Stimulated activated memory B cell treated with anti-CD40 and anti-IgM and Interleukin-4, amounts not matched to agents 10 μg/mL and 1 μg/mL and 100 μg/mL, for 72 hours (primary cell): ENCODE measurements at regions not wholly inside any gene's neighbourhood (a gene's known extent, or its start where the extent isn't known, plus 50 kb on each side); places are given as distances from the start of the nearest gene placed in this dataset.

Experiments
- ATAC-seq: fragments of 150-1000 bp; cut with Tn5 transposase; 2 replicates; pipeline ENCODE4 v1.10.0; 2021
- H3K27ac Mint-ChIP-seq: one replicate; pipeline ENCODE4 v1.8.0; 2022; ENCODE audit warnings: mild to moderate bottlenecking, mixed read lengths
- H3K27me3 Mint-ChIP-seq: one replicate; pipeline ENCODE4 v1.8.0; 2022; ENCODE audit warnings: mixed read lengths
- H3K36me3 Mint-ChIP-seq: one replicate; pipeline ENCODE4 v1.8.0; 2022; ENCODE audit warnings: mixed read lengths
- H3K4me1 Mint-ChIP-seq: one replicate; pipeline ENCODE4 v1.8.0; 2022; ENCODE audit warnings: mixed read lengths
- H3K4me3 Mint-ChIP-seq: one replicate; pipeline ENCODE4 v1.8.0; 2022; ENCODE audit warnings: mild to moderate bottlenecking, moderate library complexity, mixed read lengths
- H3K9me3 Mint-ChIP-seq: one replicate; pipeline ENCODE4 v1.8.0; 2022; ENCODE audit warnings: mixed read lengths

GRCh38 chr22:48959496-48959895, 868.2 kb downstream of the BRD1 start:
- H3K9me3 Mint-ChIP-seq, result peaks cover 22% of the 10 kb centered on the region
- H3K27ac Mint-ChIP-seq, result no peak overlapping the region
- H3K4me1 Mint-ChIP-seq, result no peaks in the 10 kb centered on the region
- peaks cover 39% of the 10 kb centered on the region for H3K27me3 Mint-ChIP-seq
- no peaks in the 10 kb centered on the region for H3K36me3 Mint-ChIP-seq
- H3K4me3 Mint-ChIP-seq, result no peak overlapping the region
- no peak for ATAC-seq

DNA sequence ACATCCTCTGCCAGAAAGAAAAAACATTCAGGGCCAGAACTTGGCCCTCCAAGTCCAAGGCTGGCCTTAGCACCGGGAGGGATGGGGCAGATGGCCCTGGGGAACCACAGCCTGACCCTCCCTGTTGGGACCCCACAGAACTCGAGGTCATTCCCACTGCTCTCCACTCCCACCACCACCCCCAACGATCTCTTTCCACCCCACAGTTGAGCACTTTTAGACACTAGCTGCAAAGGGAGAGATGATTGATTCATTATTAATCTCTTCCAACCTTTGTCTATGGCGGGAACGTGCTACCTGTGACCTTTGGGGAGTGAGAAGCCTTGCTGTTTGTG, 869.7 kb downstream of the BRD1 start:
- H3K4me3 Mint-ChIP-seq, result no peak overlapping the region
- H3K4me1 Mint-ChIP-seq, result no peaks in the 10 kb centered on the region
- peaks cover 32% of the 10 kb centered on the region for H3K27me3 Mint-ChIP-seq
- H3K9me3 Mint-ChIP-seq, result peaks cover 13% of the 10 kb centered on the region
- no peak for ATAC-seq
- no peaks in the 10 kb centered on the region for H3K36me3 Mint-ChIP-seq
- H3K27ac Mint-ChIP-seq, result no peak overlapping the region

DNA sequence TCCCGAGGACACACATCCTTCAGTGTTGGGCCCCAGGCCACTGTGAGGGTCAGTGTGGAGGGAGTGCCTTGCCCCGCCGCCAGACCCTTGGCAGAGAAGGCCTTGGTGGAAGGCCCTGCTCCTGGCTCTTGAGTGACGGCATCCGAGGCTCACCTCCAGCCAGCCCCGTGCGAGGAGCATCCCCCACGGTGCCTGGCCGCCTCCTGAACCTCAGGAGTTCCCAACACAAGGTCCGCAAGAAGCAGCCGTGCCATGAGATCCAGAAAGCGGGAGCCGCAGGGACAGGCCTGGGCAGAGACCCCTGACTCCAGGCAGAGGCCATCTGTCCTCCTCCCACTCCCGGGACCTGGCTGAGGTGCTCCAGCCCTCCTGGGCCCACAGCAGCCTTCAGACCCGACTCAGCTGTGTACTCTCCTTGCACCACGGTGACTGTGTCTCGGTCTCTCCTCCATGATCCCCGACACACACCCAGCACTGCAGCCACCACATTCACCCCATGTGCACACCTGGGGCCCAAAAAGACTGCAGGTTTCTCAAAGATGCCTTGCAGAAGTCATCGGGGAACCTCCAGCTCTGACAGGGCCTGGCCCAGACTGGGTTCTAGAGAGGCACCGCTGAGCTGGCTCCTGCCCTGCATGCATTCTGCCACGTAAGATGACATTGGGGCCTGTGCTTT, 870.2 kb downstream of the BRD1 start:
- Mint-ChIP-seq H3K27me3 (peaks cover 27% of the 10 kb centered on the region), H3K4me3 (no peak overlapping the region), H3K4me1 (no peaks in the 10 kb centered on the region), H3K9me3 (peaks cover 13% of the 10 kb centered on the region), H3K27ac (no peak overlapping the region), H3K36me3 (no peaks in the 10 kb centered on the region)
- ATAC-seq, result no peak

- Mint-ChIP-seq H3K4me1 (no peaks in the 10 kb centered on the region), H3K4me3 (no peak overlapping the region), H3K27ac (no peak overlapping the region), H3K27me3 (peaks cover 29% of the 10 kb centered on the region), H3K36me3 (peaks cover 5% of the 10 kb centered on the region), H3K9me3 (peaks cover 13% of the 10 kb centered on the region)
- no peak for ATAC-seq
Measured at GRCh38 chr22:48955351-48956311, 872.0 kb downstream of the BRD1 start.

- H3K27ac Mint-ChIP-seq, result no peak overlapping the region
- H3K36me3 Mint-ChIP-seq, result peaks cover 5% of the 10 kb centered on the region
- ATAC-seq, result no peak
- peaks cover 13% of the 10 kb centered on the region for H3K9me3 Mint-ChIP-seq
- H3K27me3 Mint-ChIP-seq, result peaks cover 29% of the 10 kb centered on the region
- H3K4me3 Mint-ChIP-seq, result no peak overlapping the region
- H3K4me1 Mint-ChIP-seq, result peaks cover 7% of the 10 kb centered on the region
Measured at GRCh38 chr22:48954781-48955311, 872.8 kb downstream of the BRD1 start.

- peaks cover 13% of the 10 kb centered on the region for H3K9me3 Mint-ChIP-seq
- H3K27me3 Mint-ChIP-seq, result peaks cover 34% of the 10 kb centered on the region
- H3K36me3 Mint-ChIP-seq, result peaks cover 5% of the 10 kb centered on the region
- ATAC-seq, result no peak
- H3K4me3 Mint-ChIP-seq, result no peak overlapping the region
- no peak overlapping the region for H3K27ac Mint-ChIP-seq
- peaks cover 9% of the 10 kb centered on the region for H3K4me1 Mint-ChIP-seq
Measured at GRCh38 chr22:48953830-48954229, 873.8 kb downstream of the BRD1 start.

DNA sequence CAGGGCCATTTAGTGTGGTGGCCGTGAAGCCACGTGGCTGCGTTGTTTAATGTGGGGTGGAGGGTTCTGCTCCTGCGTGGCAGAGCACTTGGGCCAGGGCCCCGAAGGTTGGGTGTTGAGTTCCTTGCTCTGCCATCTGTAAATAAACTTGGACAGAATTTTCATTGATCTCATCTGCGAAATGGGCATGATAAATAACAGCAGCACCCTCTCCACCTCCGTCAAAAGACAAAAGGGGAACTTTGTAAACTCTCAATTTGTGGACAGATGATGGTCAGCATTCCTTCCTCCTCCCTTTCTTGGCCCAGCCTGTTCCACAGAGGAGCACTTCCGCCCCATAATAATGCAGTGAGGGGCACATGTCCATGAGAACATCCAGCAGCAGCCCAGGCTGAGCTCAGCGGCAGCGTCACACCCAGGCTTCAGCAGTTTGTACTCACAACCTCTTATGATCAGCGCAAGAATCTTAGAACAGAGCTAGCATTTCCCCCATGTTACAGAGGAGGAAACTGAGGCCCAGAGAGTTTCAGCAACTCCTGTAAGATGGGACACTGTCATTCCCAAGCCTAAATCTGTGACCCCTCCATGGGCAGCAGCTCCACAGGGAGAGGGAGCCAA, 874.5 kb downstream of the BRD1 start:
- no peak overlapping the region for H3K27ac Mint-ChIP-seq
- H3K4me1 Mint-ChIP-seq, result peaks cover 9% of the 10 kb centered on the region
- H3K36me3 Mint-ChIP-seq, result peaks cover 5% of the 10 kb centered on the region
- H3K4me3 Mint-ChIP-seq, result no peak overlapping the region
- ATAC-seq, result no peak
- H3K27me3 Mint-ChIP-seq, result peaks cover 39% of the 10 kb centered on the region
- peaks cover 13% of the 10 kb centered on the region for H3K9me3 Mint-ChIP-seq

- ATAC-seq, result no peak
- H3K27ac Mint-ChIP-seq, result no peak overlapping the region
- peaks cover 13% of the 10 kb centered on the region for H3K9me3 Mint-ChIP-seq
- no peak overlapping the region for H3K4me3 Mint-ChIP-seq
- H3K36me3 Mint-ChIP-seq, result peaks cover 5% of the 10 kb centered on the region
- peaks cover 39% of the 10 kb centered on the region for H3K27me3 Mint-ChIP-seq
- H3K4me1 Mint-ChIP-seq, result peaks cover 9% of the 10 kb centered on the region
Measured at GRCh38 chr22:48952256-48953102, 875.2 kb downstream of the BRD1 start.

- Mint-ChIP-seq H3K9me3 (peaks cover 9% of the 10 kb centered on the region), H3K4me3 (no peak overlapping the region), H3K27me3 (peaks cover 39% of the 10 kb centered on the region), H3K36me3 (peaks cover 5% of the 10 kb centered on the region), H3K27ac (no peak overlapping the region), H3K4me1 (peaks cover 9% of the 10 kb centered on the region)
- no peak for ATAC-seq
Measured at GRCh38 chr22:48951836-48952235, 875.8 kb downstream of the BRD1 start.

DNA sequence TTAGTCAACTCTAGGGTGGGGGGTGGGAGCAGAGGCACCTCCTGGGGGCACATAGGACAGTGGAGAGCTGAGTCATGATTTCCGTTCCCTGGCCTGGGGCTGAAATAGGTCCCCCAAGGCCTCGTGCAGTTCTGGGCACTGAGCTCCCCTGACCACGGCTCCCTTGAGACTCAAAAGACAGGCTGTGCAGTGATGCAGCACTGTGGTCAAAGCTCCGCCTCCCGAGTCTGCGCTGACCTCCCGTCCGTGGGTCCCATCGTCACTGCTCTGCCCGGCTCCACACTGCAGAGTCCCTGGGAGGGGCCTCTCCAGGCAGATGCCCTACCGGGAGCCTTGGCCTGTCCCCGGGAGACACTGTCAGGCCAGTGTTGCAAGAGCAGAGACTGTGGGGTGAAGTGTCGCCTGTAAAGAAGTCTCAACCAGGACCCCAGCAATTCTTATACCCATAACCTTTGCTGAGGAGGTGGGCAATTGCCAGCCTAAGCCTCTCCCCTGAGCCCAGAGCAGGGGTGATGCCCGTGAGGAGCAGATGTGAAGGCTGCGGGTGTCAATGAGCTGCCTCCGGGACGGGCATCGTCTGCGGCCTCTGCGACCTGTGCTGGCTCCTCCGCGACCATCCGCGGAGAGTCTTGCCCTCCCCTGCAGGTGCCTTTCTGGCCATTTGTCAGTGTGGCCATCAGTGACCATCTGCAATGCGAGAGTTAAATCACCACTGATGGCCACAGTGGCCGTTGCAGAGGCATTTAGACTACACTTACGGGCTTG, 877.3 kb downstream of the BRD1 start:
- no peak for ATAC-seq
- H3K4me1 Mint-ChIP-seq, result peaks cover 9% of the 10 kb centered on the region
- H3K27me3 Mint-ChIP-seq, result peaks cover 39% of the 10 kb centered on the region
- H3K9me3 Mint-ChIP-seq, result no peaks in the 10 kb centered on the region
- H3K36me3 Mint-ChIP-seq, result peaks cover 5% of the 10 kb centered on the region
- no peak overlapping the region for H3K4me3 Mint-ChIP-seq
- no peak overlapping the region for H3K27ac Mint-ChIP-seq

- Mint-ChIP-seq H3K9me3 (no peaks in the 10 kb centered on the region), H3K27me3 (peaks cover 39% of the 10 kb centered on the region), H3K36me3 (peaks cover 5% of the 10 kb centered on the region), H3K4me1 (peaks cover 9% of the 10 kb centered on the region), H3K27ac (no peak overlapping the region), H3K4me3 (no peak overlapping the region)
- ATAC-seq, result no peak
Measured at GRCh38 chr22:48949375-48950149, 878.1 kb downstream of the BRD1 start.

DNA sequence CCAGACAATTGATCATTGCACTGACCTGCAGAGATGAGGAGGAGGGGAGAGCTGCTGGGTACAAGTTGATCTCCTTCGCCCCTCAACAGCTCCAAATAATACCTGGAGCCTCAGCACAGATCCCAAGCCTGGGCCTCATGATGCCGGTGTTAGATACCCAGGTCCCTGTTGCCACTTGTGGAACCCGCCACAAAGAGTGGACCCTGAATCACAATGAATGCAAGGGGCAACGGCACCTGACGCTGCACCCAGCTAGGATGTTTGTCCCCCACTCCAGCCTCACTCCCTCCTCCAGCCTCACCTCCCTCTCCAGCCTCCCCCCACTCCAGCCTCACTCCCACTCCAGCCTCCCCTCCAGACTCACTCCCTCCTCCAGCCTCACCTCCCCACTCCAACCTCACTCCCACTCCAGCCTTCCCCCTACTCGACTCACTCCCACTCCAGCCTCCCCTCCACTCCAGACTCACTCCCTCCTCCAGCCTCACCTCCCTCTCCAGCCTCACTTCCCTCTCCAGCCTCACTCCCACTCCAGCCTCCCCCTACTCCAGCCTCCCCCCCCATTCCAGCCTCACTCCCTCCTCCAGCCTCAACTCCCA, 879.0 kb downstream of the BRD1 start:
- Mint-ChIP-seq H3K4me1 (peaks cover 9% of the 10 kb centered on the region), H3K27me3 (peaks cover 39% of the 10 kb centered on the region), H3K4me3 (no peak overlapping the region), H3K36me3 (peaks cover 5% of the 10 kb centered on the region), H3K27ac (no peak overlapping the region), H3K9me3 (no peaks in the 10 kb centered on the region)
- ATAC-seq, result no peak

DNA sequence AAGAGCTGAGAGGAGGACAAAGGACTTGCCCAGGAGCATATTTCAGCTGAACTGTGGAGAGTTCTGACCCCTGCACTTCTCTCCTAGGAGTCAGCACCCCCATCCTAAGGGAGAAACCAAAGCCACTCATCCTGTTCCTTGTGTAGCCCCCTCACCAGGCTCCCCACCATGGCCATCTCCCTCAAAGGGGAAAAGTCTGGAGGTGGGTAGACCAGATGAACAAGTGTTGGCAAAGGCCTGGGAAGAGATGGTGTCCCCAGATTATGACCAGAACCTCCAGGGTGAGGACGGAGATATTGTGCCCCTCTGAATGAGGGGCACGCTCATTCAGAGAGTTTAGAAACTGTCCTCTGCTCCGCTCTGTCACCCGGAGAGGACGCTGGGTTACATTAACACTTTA, 880.0 kb downstream of the BRD1 start:
- Mint-ChIP-seq H3K9me3 (no peaks in the 10 kb centered on the region), H3K4me3 (no peak overlapping the region)

More for the DNA sequence above, 880.0 kb downstream of the BRD1 start:
- peaks cover 39% of the 10 kb centered on the region for H3K27me3 Mint-ChIP-seq
- H3K36me3 Mint-ChIP-seq, result peaks cover 5% of the 10 kb centered on the region
- H3K27ac Mint-ChIP-seq, result no peak overlapping the region
- ATAC-seq, result no peak
- peaks cover 9% of the 10 kb centered on the region for H3K4me1 Mint-ChIP-seq
